ENCODE measurements at regions not wholly inside any gene's neighbourhood (a gene's known extent, or its start where the extent isn't known, plus 50 kb on each side); places are given as distances from the start of the nearest gene placed in this dataset.

- TF ChIP-seq CTCF (conservative IDR thresholded peaks at IDR 0.05; ENCODE audit: low read depth, low read length) (no peak), EZH2 (IDR thresholded peaks at IDR 0.05; ENCODE audit: borderline replicate concordance, low read depth, low read length, poor library complexity, severe bottlenecking) (no peak)
Measured at GRCh38 chr5:5542654-5543053, 120.2 kb downstream of the ICE1 start.
